BE2C (cell line): ENCODE measurements at regions not wholly inside any gene's neighbourhood (a gene's known extent, or its start where the extent isn't known, plus 50 kb on each side); places are given as distances from the start of the nearest gene placed in this dataset.

Experiments
- DNase-seq: peaks from one replicate; pipeline ENCODE4 v3.0.0-alpha.2; 2020
- H3K27me3 ChIP-seq: fragments of 250-450 bp; sonication (Bioruptor Pico); 2 replicates; pipeline ENCODE4 v1.5.1; 2020; ENCODE audit warnings: mild to moderate bottlenecking
- H3K36me3 ChIP-seq: fragments of 250-450 bp; sonication (Bioruptor Pico); 2 replicates; pipeline ENCODE4 v1.5.1; 2020; ENCODE audit warnings: mild to moderate bottlenecking
- H3K4me1 ChIP-seq: fragments of 250-450 bp; sonication (Bioruptor Pico); 2 replicates; pipeline ENCODE4 v1.5.1; 2020
- H3K4me3 ChIP-seq: 2 replicates; pipeline ENCODE4 v1.5.1; 2011; ENCODE audit warnings: low read depth, low read length
- H3K9me3 ChIP-seq: fragments of 250-450 bp; sonication (Bioruptor Pico); 2 replicates; pipeline ENCODE4 v1.5.1; 2020
- CTCF ChIP-seq: IDR thresholded peaks from 2 replicates; pipeline ENCODE4 v1.5.1; 2012; ENCODE audit warnings: mild to moderate bottlenecking, low read depth, low read length

GRCh38 chr5:52727576-52727975 is 60.1 kb upstream of the ITGA1 start:
- H3K36me3 ChIP-seq, result no peaks in the 10 kb centered on the region
- peak; percentile 23 for DNase-seq
- H3K9me3 ChIP-seq, result no peaks in the 10 kb centered on the region
- peaks cover 39% of the 10 kb centered on the region for H3K4me1 ChIP-seq
- TF ChIP-seq CTCF, result no peak
- H3K4me3 ChIP-seq, result no peak overlapping the region
- no peaks in the 10 kb centered on the region for H3K27me3 ChIP-seq

GRCh38 chr5:52728224-52728623 is 59.5 kb upstream of the ITGA1 start:
- no peak for DNase-seq
- no peak overlapping the region for H3K4me3 ChIP-seq
- H3K36me3 ChIP-seq, result no peaks in the 10 kb centered on the region

DNA sequence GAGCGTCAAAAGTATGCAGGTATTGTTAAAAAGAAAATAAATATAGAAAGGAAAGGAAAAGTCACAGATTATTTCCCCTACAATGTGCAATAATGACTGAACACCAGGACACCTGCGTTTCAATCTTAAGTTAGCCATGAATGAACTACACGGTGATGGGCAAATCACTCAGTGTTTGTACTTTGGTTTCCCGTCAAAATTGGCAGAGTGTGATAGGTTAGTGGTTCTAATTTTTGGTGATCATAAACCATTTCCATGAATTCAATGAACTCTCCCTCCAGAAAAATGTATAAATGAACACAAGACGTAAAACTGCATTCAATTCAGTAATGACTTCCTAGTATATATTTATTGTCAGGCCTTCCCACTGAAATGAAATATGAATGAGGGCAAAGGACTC is 59.0 kb upstream of the ITGA1 start:
- no peak for TF ChIP-seq CTCF
- no peaks in the 10 kb centered on the region for H3K27me3 ChIP-seq
- H3K9me3 ChIP-seq, result no peaks in the 10 kb centered on the region
- no peak overlapping the region for H3K4me3 ChIP-seq
- H3K36me3 ChIP-seq, result no peaks in the 10 kb centered on the region
- H3K4me1 ChIP-seq, result peaks cover 39% of the 10 kb centered on the region
- DNase-seq, result no peak

More at GRCh38 chr5:52728224-52728623, 59.5 kb upstream of the ITGA1 start:
- H3K4me1 ChIP-seq, result peaks cover 39% of the 10 kb centered on the region
- H3K9me3 ChIP-seq, result no peaks in the 10 kb centered on the region
- no peaks in the 10 kb centered on the region for H3K27me3 ChIP-seq
- no peak for TF ChIP-seq CTCF

DNA sequence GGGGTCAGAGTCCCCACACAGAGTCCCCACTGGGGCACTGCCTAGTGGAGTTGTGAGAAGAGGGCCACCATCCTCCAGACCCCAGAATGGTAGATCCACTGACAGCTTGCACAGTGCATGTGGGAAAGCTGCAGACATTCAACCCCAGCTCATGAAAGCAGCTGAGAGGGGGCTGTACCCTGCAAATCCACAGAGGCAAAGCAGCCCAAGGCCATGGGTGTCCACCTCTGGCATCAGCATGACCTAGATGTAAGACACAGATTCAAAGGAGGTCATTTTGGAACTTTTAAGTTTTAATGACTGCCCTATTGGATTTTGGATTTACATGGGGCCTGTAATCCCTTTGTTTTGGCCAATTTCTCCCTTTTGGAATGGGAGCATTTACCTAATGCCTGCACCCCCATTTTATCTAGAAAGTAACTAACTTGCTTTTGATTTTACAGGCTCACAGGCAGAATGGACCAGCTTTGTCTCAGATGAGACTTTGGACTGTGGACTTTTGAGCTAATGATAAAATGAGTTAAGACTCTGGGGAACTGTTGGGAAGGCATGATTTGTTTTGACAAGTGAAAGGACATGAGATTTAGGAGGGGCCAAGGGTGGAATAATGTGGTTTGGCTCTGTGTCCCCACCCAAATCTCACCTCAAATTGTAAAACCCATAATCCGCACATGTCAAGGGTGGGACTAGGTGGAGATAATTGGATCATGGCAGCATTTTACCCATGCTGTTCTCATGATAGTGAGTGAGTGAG is 56.3 kb upstream of the ITGA1 start:
- TF ChIP-seq CTCF, result no peak
- Histone ChIP-seq H3K36me3 (no peaks in the 10 kb centered on the region), H3K27me3 (no peaks in the 10 kb centered on the region), H3K4me1 (peaks cover 29% of the 10 kb centered on the region), H3K4me3 (no peak overlapping the region), H3K9me3 (no peaks in the 10 kb centered on the region; the same call in 1 of the 2 replicates)
- DNase-seq, result no peak

DNA sequence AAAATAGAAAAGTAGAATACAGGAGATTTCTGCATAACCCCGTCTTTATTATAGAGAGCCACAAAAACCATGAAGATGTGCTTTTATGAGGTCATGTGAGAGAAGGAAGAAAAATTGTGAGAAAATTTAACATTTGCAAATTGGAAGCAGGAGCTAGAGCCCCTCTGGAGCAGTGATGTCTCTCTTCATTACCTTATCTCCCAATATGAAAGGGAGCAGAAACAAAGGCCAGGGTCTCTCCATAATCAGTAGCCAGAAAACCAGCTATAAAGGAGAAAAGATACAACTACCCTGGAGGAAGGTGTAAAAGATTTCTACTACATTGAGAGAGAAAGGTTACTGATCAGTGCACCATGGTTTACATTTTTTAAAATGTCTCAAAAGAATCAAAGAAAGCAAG is 53.2 kb upstream of the ITGA1 start:
- H3K9me3 ChIP-seq, result no peaks in the 10 kb centered on the region; the same call in 1 of the 2 replicates
- H3K36me3 ChIP-seq, result no peaks in the 10 kb centered on the region
- H3K27me3 ChIP-seq, result no peaks in the 10 kb centered on the region
- H3K4me3 ChIP-seq, result no peak overlapping the region
- TF ChIP-seq CTCF, result no peak
- DNase-seq, result peak; percentile 18
- peaks cover 24% of the 10 kb centered on the region for H3K4me1 ChIP-seq

- Histone ChIP-seq H3K36me3 (no peaks in the 10 kb centered on the region), H3K27me3 (no peaks in the 10 kb centered on the region), H3K9me3 (no peaks in the 10 kb centered on the region; the same call in 1 of the 2 replicates), H3K4me1 (peaks cover 30% of the 10 kb centered on the region), H3K4me3 (no peak overlapping the region)
- TF ChIP-seq CTCF, result no peak
- DNase-seq, result no peak
Measured at GRCh38 chr5:52735139-52735538, 52.6 kb upstream of the ITGA1 start.
